WERI-Rb-1 (cell line): ENCODE measurements at regions not wholly inside any gene's neighbourhood (a gene's known extent, or its start where the extent isn't known, plus 50 kb on each side); places are given as distances from the start of the nearest gene placed in this dataset.
A peak's percentile ranks its signal among the peaks of the same experiment; 100 is the strongest.

Experiments used
- DNase-seq: peaks from one replicate; pipeline ENCODE4 v3.0.0-alpha.2; 2020
- H3K27ac ChIP-seq: fragments of 250-450 bp; sonication (Bioruptor Pico); 2 replicates; pipeline ENCODE4 v1.5.1; 2020; ENCODE audit warnings: mild to moderate bottlenecking, moderate library complexity
- H3K27me3 ChIP-seq: fragments of 250-450 bp; sonication (Bioruptor Pico); 2 replicates; pipeline ENCODE4 v1.5.1; 2021; ENCODE audit warnings: mild to moderate bottlenecking, low read depth, moderate library complexity; ENCODE audit not compliant: insufficient read depth, severe bottlenecking
- H3K36me3 ChIP-seq: fragments of 250-450 bp; sonication (Bioruptor Pico); 2 replicates; pipeline ENCODE4 v1.5.1; 2020; ENCODE audit warnings: mild to moderate bottlenecking, moderate library complexity
- H3K4me3 ChIP-seq: 2 replicates; pipeline ENCODE4 v1.5.1; 2011; ENCODE audit warnings: low read depth, mild to moderate bottlenecking, control low read depth, low read length
- H3K9me3 ChIP-seq: fragments of 250-450 bp; sonication (Bioruptor Pico); 2 replicates; pipeline ENCODE4 v1.5.1; 2021; ENCODE audit warnings: mild to moderate bottlenecking, moderate library complexity; ENCODE audit not compliant: severe bottlenecking
- CTCF ChIP-seq: IDR thresholded peaks from 2 replicates; pipeline ENCODE4 v1.5.1; 2011; ENCODE audit warnings: low read depth, mild to moderate bottlenecking, control low read depth, inconsistent platforms, low read length

DNA sequence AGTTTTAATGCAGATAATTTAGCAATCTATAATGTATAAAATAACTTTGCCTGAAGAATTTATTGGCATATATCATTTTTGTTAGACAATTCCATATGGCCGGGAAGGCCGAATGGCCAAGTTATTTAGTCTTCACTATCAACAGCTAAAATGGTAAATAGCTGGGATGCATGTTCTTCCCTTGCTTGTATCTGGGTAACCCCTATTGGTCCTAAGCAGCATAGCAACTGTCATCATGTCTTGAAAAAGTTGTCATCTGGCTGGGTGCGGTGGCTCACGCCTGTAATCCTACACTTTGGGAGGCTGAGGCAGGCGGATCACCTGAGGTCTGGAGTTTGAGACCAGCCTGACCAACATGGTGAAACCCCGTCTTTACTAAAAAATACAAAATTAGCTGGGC, 340.0 kb upstream of the DPYD start:
- DNase-seq: no peak

GRCh38 chr1:98260412-98260811, 339.6 kb upstream of the DPYD start:
- Histone ChIP-seq H3K27ac (no peak overlapping the region), H3K36me3 (no peaks in the 10 kb centered on the region), H3K9me3 (no peaks in the 10 kb centered on the region), H3K4me3 (no peak overlapping the region), H3K27me3 (no peaks in the 10 kb centered on the region)
- no peak for TF ChIP-seq CTCF
- no peak for DNase-seq

More for the DNA sequence above, 340.0 kb upstream of the DPYD start:
- H3K36me3 ChIP-seq: no peaks in the 10 kb centered on the region
- no peak overlapping the region for H3K27ac ChIP-seq
- no peak for TF ChIP-seq CTCF
- no peaks in the 10 kb centered on the region for H3K27me3 ChIP-seq
- H3K4me3 ChIP-seq: no peak overlapping the region
- no peaks in the 10 kb centered on the region for H3K9me3 ChIP-seq

DNA sequence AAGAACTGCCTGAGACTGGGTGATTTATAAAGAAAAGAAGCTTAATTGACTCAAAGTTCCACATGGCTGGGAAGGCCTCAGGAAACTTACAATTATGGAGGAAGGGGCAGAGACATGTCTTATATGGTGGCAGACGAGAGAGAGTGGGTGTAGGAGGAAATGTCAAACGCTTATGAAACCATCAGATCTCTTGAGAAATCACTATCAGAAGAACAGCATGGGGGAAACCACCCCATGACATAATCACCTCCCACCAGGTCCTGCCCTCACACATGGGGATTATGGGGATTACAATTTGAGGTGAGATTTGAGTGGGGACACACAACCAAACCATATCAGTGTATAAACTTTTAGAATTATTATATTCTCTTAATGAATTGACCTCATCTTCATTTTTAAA, 335.9 kb upstream of the DPYD start:
- no peaks in the 10 kb centered on the region for H3K36me3 ChIP-seq
- no peak for TF ChIP-seq CTCF
- no peak for DNase-seq
- no peak overlapping the region for H3K27ac ChIP-seq
- H3K27me3 ChIP-seq: no peaks in the 10 kb centered on the region
- no peak overlapping the region for H3K4me3 ChIP-seq
- H3K9me3 ChIP-seq: no peaks in the 10 kb centered on the region

- no peak for TF ChIP-seq CTCF
- H3K9me3 ChIP-seq: no peaks in the 10 kb centered on the region
- H3K36me3 ChIP-seq: no peaks in the 10 kb centered on the region
- no peaks in the 10 kb centered on the region for H3K27me3 ChIP-seq
- H3K4me3 ChIP-seq: no peak overlapping the region
- H3K27ac ChIP-seq: no peak overlapping the region
- no peak for DNase-seq
These were observed 332.3 kb upstream of the DPYD start for GRCh38 chr1:98253145-98253544.

DNA sequence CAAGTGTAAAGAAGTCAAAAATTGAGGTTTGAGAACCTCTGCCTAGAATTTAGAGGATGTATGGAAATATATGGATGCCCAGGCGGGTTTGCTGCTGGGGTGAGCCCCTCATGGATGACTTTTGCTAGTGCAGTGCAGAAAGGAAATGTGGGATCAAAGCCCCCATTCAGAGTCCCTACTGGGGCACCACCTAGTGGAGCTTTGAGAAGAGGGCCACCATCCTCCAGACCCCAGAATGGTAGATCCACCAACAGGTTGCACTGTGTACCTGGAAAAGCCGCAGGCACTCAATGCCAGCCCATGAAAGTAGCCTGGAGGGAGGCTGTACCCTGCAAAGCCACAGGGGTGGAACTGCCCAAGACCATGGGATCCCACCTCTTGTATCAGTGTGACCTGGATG, 330.7 kb upstream of the DPYD start:
- H3K9me3 ChIP-seq: no peaks in the 10 kb centered on the region
- H3K27ac ChIP-seq: no peak overlapping the region
- peak; percentile 6 for DNase-seq
- TF ChIP-seq CTCF: no peak
- no peak overlapping the region for H3K4me3 ChIP-seq
- H3K36me3 ChIP-seq: no peaks in the 10 kb centered on the region
- H3K27me3 ChIP-seq: no peaks in the 10 kb centered on the region

DNA sequence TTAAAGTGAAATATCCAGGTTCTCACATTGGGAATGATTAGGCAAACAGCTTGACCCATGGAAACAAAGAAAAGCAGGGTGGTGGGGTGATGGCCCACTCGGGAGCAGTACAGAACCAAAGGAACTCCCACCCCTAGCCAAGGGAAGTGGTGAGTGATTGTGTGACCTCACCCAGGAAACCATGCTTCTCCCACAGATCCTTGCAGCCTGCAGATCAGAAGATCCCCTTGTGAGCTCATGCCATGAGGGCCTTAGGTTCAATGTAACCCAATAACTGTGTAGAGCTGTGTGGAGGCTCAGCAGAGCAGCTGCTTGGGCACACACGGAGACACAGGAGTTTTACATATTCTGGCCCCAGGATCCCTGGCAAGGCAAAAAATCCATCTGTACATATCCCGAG, 311.8 kb upstream of the DPYD start:
- DNase-seq: no peak
- no peaks in the 10 kb centered on the region for H3K27me3 ChIP-seq
- H3K27ac ChIP-seq: no peak overlapping the region
- TF ChIP-seq CTCF: no peak
- H3K36me3 ChIP-seq: no peaks in the 10 kb centered on the region
- H3K4me3 ChIP-seq: no peak overlapping the region
- H3K9me3 ChIP-seq: no peaks in the 10 kb centered on the region
